IMR-90 (cell line): ENCODE measurements at regions not wholly inside any gene's neighbourhood (a gene's known extent, or its start where the extent isn't known, plus 50 kb on each side); places are given as distances from the start of the nearest gene placed in this dataset.

Experiments
- ATAC-seq: fragments of 200-7000 bp; cut with Tn5 transposase; 2 replicates; pipeline ENCODE4 v1.9.1; 2020; ENCODE audit warnings: low read depth, mild to moderate bottlenecking, moderate library complexity
- BruUV-seq: library from RNA; stranded (reverse); fragments of 400-500 nt; replicated peaks from 2 replicates; lab custom pipeline; 2021; lab: Mats Ljungman, UMichigan
- CTCF ChIA-PET: fragments of 300-600 bp; formaldehyde crosslinking; extraction: SDS; loops from one replicate; lab custom pipeline; 2021; ENCODE audit warnings: antibody characterized with exemption; lab: Yijun Ruan, JAX
- POLR2A ChIA-PET: fragments of 300-600 bp; sonication (Branson Sonifier 250); formaldehyde crosslinking; loops from one replicate; lab custom pipeline; 2022; ENCODE audit warnings: antibody characterized with exemption; ENCODE audit not compliant: unreplicated experiment; lab: Charles Lee
- DNase-seq: peaks from one replicate; pipeline ENCODE4 v3.0.0; 2013
- H2AFZ ChIP-seq: replicated peaks from 2 replicates; pipeline ENCODE3; 2013; ENCODE audit warnings: low read length, mild to moderate bottlenecking; ENCODE audit not compliant: poor library complexity
- H2AK5ac ChIP-seq: 2 replicates; pipeline ENCODE4 v1.6.1; 2013; ENCODE audit warnings: low read depth, low read length, inconsistent platforms
- H2AK9ac ChIP-seq: replicated peaks from 2 replicates; pipeline ENCODE3; 2013; ENCODE audit warnings: mild to moderate bottlenecking, low read depth, low read length, moderate library complexity; ENCODE audit not compliant: poor library complexity
- H2BK120ac ChIP-seq: 2 replicates; pipeline ENCODE4 v1.6.1; 2013; ENCODE audit warnings: low read depth, low read length, inconsistent platforms
- H2BK15ac ChIP-seq: 3 replicates; pipeline ENCODE4 v1.6.1; 2013; ENCODE audit warnings: low read depth, low read length, inconsistent platforms
- H2BK20ac ChIP-seq: 2 replicates; pipeline ENCODE4 v1.6.1; 2013; ENCODE audit warnings: low read depth, mild to moderate bottlenecking, inconsistent platforms, low read length, moderate library complexity
- H2BK5ac ChIP-seq: 2 replicates; pipeline ENCODE4 v1.6.1; 2013; ENCODE audit warnings: mild to moderate bottlenecking, low read depth, low read length, inconsistent platforms; ENCODE audit not compliant: poor library complexity, severe bottlenecking
- H3K14ac ChIP-seq: replicated peaks from 2 replicates; pipeline ENCODE4 v1.6.1; 2013; ENCODE audit warnings: low read depth, low read length, inconsistent platforms
- H3K18ac ChIP-seq: 2 replicates; pipeline ENCODE4 v1.6.1; 2013; ENCODE audit warnings: low read depth, low read length, control low read depth
- H3K23ac ChIP-seq: 2 replicates; pipeline ENCODE4 v1.6.1; 2013; ENCODE audit warnings: low read depth, low read length, inconsistent platforms
- H3K27ac ChIP-seq: 2 replicates; pipeline ENCODE4 v1.5.1; 2013; ENCODE audit warnings: mild to moderate bottlenecking, control low read depth, low read length; ENCODE audit not compliant: insufficient read depth
- H3K27me3 ChIP-seq: 2 replicates; pipeline ENCODE4 v1.6.1; 2013; ENCODE audit warnings: low read length; ENCODE audit not compliant: control insufficient read depth, insufficient read depth
- H3K36me3 ChIP-seq: 2 replicates; pipeline ENCODE4 v1.6.1; 2013; ENCODE audit warnings: low read length, mixed read lengths; ENCODE audit not compliant: control insufficient read depth, insufficient read depth
- H3K4ac ChIP-seq: 2 replicates; pipeline ENCODE4 v1.6.1; 2013; ENCODE audit warnings: low read depth, low read length, inconsistent platforms
- H3K4me1 ChIP-seq: 2 replicates; pipeline ENCODE4 v1.6.1; 2013; ENCODE audit warnings: low read length, mixed read lengths; ENCODE audit not compliant: control insufficient read depth, insufficient read depth
- H3K4me2 ChIP-seq: 2 replicates; pipeline ENCODE4 v1.6.1; 2013; ENCODE audit warnings: low read depth, mild to moderate bottlenecking, control low read depth, low read length, moderate library complexity
- H3K4me3 ChIP-seq: 2 replicates; pipeline ENCODE4 v1.5.1; 2013; ENCODE audit warnings: low read depth, mild to moderate bottlenecking, control low read depth, low read length, moderate library complexity; ENCODE audit not compliant: insufficient read depth
- H3K56ac ChIP-seq: 2 replicates; pipeline ENCODE4 v1.6.1; 2013; ENCODE audit warnings: low read length, inconsistent platforms; ENCODE audit not compliant: insufficient read depth; ENCODE audit errors: extremely low read depth
- H3K79me1 ChIP-seq, 2 experiments: 2 replicates each; pipeline ENCODE4 v1.6.1; 2013; ENCODE audit warnings: low read length in 2 of 2, inconsistent platforms in 1 of 2, low read depth in 1 of 2
- H3K9ac ChIP-seq: 2 replicates; pipeline ENCODE4 v1.6.1; 2013; ENCODE audit warnings: low read depth, low read length, control low read depth
- H3K9me1 ChIP-seq: 2 replicates; pipeline ENCODE4 v1.6.1; 2013; ENCODE audit warnings: low read length, inconsistent platforms; ENCODE audit not compliant: insufficient read depth
- H3K9me3 ChIP-seq: 2 replicates; pipeline ENCODE4 v1.6.1; 2013; ENCODE audit warnings: low read length; ENCODE audit not compliant: control insufficient read depth, insufficient read depth
- H4K20me1 ChIP-seq: 2 replicates; pipeline ENCODE4 v1.6.1; 2013; ENCODE audit warnings: low read length, inconsistent platforms; ENCODE audit not compliant: insufficient read depth
- H4K5ac ChIP-seq: 2 replicates; pipeline ENCODE4 v1.6.1; 2013; ENCODE audit warnings: mild to moderate bottlenecking, low read depth, low read length, control low read depth
- H4K8ac ChIP-seq, 2 experiments: 2 replicates each; pipeline ENCODE4 v1.6.1; 2013; ENCODE audit warnings: low read depth in 2 of 2, low read length in 2 of 2, control low read depth in 1 of 2, inconsistent platforms in 1 of 2
- H4K91ac ChIP-seq: 2 replicates; pipeline ENCODE4 v1.6.1; 2013; ENCODE audit warnings: low read depth, low read length, inconsistent platforms; ENCODE audit not compliant: insufficient read depth
- RAD21 ChIP-seq: IDR thresholded peaks from 2 replicates; pipeline ENCODE4 v1.6.1; 2012; ENCODE audit warnings: low read length, improper control_type of control experiment
- SMC3 ChIP-seq: fragments of 150-350 bp; IDR thresholded peaks from 2 replicates; pipeline ENCODE4 v1.6.1; 2016; ENCODE audit warnings: low read depth, mild to moderate bottlenecking, antibody characterized with exemption, low read length, moderate library complexity
- WGBS, 2 experiments: methylation state at CpG; one replicate each; pipeline versions ENCODE4 v1.1.5 to v1.1.7; 2013; ENCODE audit warnings: missing lambda C conversion rate in 2 of 2; ENCODE audit not compliant: insufficient read length in 1 of 2; ENCODE audit errors: extremely low coverage in 2 of 2; 5-methylcytosine and 5-hydroxymethylcytosine counted together
- dilution Hi-C: fragments of 300-500 bp; cut with HindIII; formaldehyde crosslinking; loops from one replicate; pipeline ENCODE4 v1.14.3; 2018; ENCODE audit warnings: low sequenced_read_pairs; ENCODE audit not compliant: unreplicated experiment
- in situ Hi-C: fragments of 300-500 bp; cut with MboI; formaldehyde crosslinking; loops from 3 replicates; pipeline ENCODE4 v1.14.3; 2019; ENCODE audit warnings: low sequenced_read_pairs, inconsistent platforms, mixed read lengths
- intact Hi-C: fragments of 100-400 bp; cut with micrococcal nuclease; formaldehyde crosslinking; loops from 2 replicates; pipeline ENCODE4 v1.10.0; 2022
- TF ChIP-seq, protein P1 (sequence below): fragments of 150-350 bp; IDR thresholded peaks from 2 replicates; pipeline ENCODE4 v1.6.1; 2016; ENCODE audit warnings: low read depth, mild to moderate bottlenecking, low read length, moderate library complexity, borderline replicate concordance

DNA sequence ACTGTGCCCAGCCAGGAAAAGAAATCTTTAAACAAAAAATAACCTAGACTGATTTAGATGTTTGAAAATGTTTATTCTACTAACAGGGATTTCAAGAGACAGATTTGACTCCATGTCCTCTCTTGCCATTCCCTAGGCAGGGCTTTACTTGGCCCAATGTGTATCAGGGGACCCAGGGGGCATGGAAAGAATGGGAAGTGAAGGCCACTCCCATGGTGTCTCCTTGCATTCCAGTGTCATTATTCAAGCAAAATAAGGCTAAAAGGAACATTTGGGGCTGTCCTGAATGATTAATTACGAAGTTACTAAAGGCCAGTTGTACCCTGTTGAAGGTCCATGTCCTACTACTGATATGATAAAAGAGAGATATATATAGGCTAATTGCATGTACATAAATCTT lies 151.9 kb upstream of the ATF7IP start:
- CTCF ChIA-PET = no interaction called here
- dilution Hi-C loops = no loop called here
- Histone ChIP-seq H3K9me1 (no peaks in the 10 kb centered on the region), H3K9me3 (no peaks in the 10 kb centered on the region), H3K56ac (no peak overlapping the region), H4K5ac (no peak overlapping the region), H3K9ac (no peak overlapping the region), H3K18ac (no peak overlapping the region), H3K36me3 (no peaks in the 10 kb centered on the region), H2BK15ac (no peak overlapping the region), H3K4ac (no peak overlapping the region), H4K91ac (no peak overlapping the region), H3K4me2 (no peak overlapping the region), H2BK120ac (no peak overlapping the region), H3K79me1 (no peaks in the 10 kb centered on the region), H2AFZ (no peak overlapping the region), H2AK5ac (no peak overlapping the region), H4K8ac (no peak overlapping the region), H3K4me1 (peaks cover 1% of the 10 kb centered on the region; the same call in 1 of the 2 replicates), H3K27ac (no peak overlapping the region), H2AK9ac (no peak overlapping the region), H3K27me3 (no peaks in the 10 kb centered on the region; the same call in 1 of the 2 replicates), H4K20me1 (no peaks in the 10 kb centered on the region), H3K4me3 (no peak overlapping the region), H2BK20ac (no peak overlapping the region), H3K14ac (no peak overlapping the region; the same call in 1 of the 2 replicates), H3K23ac (no peak overlapping the region), H2BK5ac (no peak overlapping the region)
- DNase-seq = no peak
- ATAC-seq = no peak
- no CpG with 5 or more reads among the region's 1 CpG for WGBS, 2 experiments
- no peak for TF ChIP-seq SMC3
- TF ChIP-seq, protein P1, sequence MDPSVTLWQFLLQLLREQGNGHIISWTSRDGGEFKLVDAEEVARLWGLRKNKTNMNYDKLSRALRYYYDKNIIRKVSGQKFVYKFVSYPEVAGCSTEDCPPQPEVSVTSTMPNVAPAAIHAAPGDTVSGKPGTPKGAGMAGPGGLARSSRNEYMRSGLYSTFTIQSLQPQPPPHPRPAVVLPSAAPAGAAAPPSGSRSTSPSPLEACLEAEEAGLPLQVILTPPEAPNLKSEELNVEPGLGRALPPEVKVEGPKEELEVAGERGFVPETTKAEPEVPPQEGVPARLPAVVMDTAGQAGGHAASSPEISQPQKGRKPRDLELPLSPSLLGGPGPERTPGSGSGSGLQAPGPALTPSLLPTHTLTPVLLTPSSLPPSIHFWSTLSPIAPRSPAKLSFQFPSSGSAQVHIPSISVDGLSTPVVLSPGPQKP = no peak
- TF ChIP-seq RAD21 = no peak
- no TSS peak for BruUV-seq
- POLR2A ChIA-PET = interaction anchor here (0.7 kb wide), 1 partner anchor 1823 kb away, joined by 3 read pairs; no protein-coding TSS in a partner anchor
- intact Hi-C loops = no loop called here
- in situ Hi-C loops = no loop called here
